ENCODE measurements at regions not wholly inside any gene's neighbourhood (a gene's known extent, or its start where the extent isn't known, plus 50 kb on each side); places are given as distances from the start of the nearest gene placed in this dataset.

- TF ChIP-seq CTCF (IDR thresholded peaks at IDR 0.05) (no peak), POLR2A (IDR thresholded peaks at IDR 0.05) (no peak), POLR2AphosphoS5 (IDR thresholded peaks at IDR 0.05) (no peak), EP300 (IDR thresholded peaks at IDR 0.05; ENCODE audit: low read depth) (no peak)
Measured at GRCh38 chr6:156630613-156631302, 146.4 kb upstream of the ARID1B start.
